Adrenal gland (tissue), 5 donors: ENCODE measurements at regions not wholly inside any gene's neighbourhood (a gene's known extent, or its start where the extent isn't known, plus 50 kb on each side); places are given as distances from the start of the nearest gene placed in this dataset.

Source experiments
- CTCF ChIP-seq, 6 experiments: fragments of 450-650 bp in 4 of 6; fragments of 200-600 bp in 2 of 6; sonication (generic) in 1 of 6; IDR thresholded peaks; 1 replicate in 5 of 6; 2 replicates in 1 of 6; pipeline versions ENCODE4 v1.5.1 to v1.8.0; 2016 to 2021; ENCODE audit warnings: antibody characterized with exemption in 6 of 6, mild to moderate bottlenecking in 2 of 6, moderate library complexity in 1 of 6
- POLR2A ChIP-seq, 2 donors: fragments of 450-650 bp; IDR thresholded peaks; one replicate each; pipeline ENCODE4 v1.6.1; 2017; ENCODE audit warnings: antibody characterized with exemption in 2 of 2, mild to moderate bottlenecking in 2 of 2, moderate library complexity in 1 of 2
- donor health status: DM: no; HTN: no; CAD: no.

GRCh38 chr13:53174545-53174944, 145.9 kb downstream of the OLFM4 start:
- no peak for TF ChIP-seq CTCF (IDR thresholded peaks at IDR 0.05)
- TF ChIP-seq POLR2A (IDR thresholded peaks at IDR 0.05), result no peak
